ENCODE measurements at regions not wholly inside any gene's neighbourhood (a gene's known extent, or its start where the extent isn't known, plus 50 kb on each side); places are given as distances from the start of the nearest gene placed in this dataset.

DNA sequence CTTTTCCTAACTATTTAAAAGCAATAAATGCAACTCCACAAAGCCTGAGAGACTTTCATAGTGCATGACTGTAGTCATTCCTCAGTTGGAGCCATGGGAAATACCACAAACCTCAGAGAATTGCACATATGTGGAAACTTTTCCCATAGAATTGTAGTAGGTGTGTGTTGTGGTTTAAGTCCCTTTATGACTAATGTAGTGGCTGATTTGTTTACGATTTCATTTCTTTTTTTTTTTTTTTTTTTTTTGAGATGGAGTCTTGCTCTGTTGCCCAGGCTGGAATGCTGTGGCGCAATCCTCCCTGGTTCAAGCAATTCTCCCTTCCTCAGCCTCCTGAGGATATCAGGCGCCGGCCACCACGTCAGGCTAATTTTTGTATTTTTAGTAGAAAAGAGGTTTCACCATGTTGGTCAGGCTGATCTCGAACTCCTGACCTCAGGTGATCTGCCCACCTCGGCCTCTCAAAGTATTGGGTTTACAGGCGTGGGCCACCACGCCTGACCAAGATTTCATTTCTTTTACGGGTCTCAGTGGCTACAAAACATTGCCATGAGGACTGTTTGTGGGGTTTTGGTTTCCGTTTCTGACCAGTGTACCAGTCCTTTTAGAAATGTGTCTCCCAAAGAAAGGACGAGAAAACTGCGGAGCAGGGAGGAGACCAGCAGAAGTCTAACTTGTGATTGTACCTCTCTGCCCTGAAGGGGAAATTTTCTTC lies 212.1 kb upstream of the MARCKS start:
- DNase-seq (ENCODE audit: low spot score): no peak

DNA sequence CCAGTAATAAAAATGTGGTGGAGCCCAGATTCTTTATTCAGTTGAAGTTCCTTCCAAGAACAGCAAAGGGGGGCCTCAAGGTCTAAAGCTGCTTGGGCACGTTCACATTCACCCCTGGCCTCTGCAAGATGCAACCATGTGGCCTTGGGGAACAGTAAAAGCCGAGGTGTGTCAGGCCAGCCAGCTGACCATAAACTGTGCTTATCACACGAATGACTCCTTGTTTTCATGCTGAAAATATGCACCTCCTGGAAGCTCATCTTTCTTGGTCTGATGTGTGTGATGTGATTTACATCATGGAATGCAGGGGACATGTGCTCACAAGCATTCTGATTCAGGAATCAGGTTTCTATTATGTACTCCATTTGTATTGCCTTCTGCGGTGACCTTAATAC lies 211.6 kb upstream of the MARCKS start:
- no peak for DNase-seq (ENCODE audit: low spot score)

DNA sequence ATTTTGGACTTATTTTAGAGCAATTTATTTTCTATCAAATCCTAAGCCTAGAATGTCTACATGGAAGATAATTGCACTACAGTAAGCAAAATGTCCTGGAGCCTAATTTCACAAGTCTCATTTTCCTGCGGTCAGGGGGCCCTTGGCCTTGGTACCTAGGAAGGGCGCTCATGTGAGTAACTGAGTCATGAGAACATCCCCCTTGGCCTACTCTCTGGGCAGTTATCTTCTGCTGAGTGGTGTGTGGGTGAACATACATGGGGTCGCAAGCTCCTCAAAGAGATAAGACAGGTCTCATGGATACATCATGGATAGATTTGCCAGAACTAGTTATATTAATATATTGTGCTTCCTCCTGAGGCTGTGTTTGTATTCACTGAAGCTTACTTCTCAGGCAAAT lies 211.2 kb upstream of the MARCKS start:
- no peak for DNase-seq (ENCODE audit: low spot score)

DNA sequence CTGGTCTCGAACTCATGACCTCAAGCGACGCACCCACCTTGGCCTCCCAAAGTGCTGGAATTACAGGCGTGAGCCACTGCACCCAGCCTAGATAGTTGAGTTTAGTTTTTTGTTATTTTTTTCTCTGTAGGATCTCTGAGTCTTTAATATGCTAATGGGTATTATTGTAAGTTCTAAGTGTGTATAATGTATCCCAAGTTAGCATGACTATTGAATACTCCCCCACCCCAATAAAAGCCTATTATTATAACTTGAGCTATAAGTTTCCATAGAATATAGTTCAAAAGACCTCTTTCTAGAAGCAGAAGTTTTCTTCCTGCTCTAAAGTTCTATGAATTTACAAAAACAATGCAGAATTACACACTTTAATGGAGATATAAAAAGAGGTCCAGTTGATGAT lies 210.4 kb upstream of the MARCKS start:
- no peak for DNase-seq (ENCODE audit: low spot score)

DNA sequence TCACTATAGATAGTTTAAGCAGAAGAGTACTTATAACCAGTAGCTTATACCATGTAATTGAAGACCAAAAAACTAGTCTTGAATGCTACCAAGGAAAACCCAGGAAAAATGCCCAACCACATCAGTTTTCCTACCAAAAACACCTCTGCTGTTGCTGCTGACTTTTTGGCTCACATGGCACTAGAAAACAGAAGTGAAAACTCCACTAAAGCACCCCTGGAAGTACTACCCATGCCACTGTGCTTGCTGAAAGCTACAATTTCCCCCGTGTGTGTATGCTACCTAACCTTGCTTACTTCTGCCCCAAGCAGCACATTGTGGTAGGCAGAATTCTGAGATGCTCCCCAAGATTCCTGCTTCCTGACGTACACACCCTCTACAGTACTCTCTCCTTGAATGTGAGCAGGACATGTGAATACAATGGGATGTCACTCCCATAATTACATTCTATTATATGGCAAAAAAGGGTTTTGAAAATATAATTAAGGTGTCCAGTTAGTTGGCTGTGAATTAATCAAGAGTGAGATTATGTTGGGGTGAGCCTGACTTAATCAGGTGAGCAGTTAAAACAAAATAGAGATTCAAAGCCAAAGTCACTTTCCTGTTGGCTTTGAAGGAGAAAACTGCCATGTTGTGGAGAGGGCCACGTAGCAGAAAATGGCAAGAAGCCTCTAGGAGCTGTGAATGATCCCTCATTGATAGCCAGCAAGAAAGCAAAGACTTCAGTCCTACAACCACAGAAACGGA lies 209.8 kb upstream of the MARCKS start:
- DNase-seq (ENCODE audit: low spot score): no peak

DNA sequence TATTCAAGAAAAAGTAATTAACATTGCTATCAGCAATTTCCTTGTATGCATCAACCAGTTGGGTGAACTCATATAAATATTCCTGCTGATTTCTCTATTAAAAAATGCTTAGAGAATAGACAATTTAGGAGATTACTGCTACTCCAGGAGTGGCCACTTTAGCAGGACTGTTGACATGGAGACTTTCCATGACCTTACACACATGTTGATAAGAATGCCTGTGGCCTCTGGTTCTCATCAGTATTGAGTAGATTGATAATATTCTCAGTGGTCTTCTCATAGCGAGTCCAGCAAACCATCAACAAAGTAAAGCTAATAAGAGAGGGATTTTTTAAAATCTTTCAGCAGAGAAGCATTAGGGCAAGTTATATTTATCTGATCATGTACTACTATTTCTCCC lies 208.4 kb upstream of the MARCKS start:
- no peak for DNase-seq (ENCODE audit: low spot score)

DNA sequence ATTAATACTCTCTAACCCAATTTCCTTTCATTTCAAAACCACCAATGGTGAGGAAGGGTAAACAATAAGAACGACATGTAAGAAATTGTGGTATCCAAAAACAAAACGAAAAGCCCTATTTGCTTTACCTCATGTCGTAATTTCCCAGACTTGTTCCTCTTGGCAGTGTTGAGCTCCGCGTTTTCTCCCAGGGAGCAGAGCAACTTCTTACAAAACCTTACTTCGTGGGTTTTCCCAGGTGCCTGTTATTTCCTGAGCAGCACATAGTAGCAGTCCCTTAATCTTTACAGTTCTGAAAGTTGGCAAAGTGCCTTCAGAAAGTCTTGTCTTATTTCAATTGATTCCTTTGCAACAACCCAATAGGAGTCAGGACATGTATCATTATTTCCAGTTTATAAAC lies 207.9 kb upstream of the MARCKS start:
- DNase-seq (ENCODE audit: low spot score): no peak

DNA sequence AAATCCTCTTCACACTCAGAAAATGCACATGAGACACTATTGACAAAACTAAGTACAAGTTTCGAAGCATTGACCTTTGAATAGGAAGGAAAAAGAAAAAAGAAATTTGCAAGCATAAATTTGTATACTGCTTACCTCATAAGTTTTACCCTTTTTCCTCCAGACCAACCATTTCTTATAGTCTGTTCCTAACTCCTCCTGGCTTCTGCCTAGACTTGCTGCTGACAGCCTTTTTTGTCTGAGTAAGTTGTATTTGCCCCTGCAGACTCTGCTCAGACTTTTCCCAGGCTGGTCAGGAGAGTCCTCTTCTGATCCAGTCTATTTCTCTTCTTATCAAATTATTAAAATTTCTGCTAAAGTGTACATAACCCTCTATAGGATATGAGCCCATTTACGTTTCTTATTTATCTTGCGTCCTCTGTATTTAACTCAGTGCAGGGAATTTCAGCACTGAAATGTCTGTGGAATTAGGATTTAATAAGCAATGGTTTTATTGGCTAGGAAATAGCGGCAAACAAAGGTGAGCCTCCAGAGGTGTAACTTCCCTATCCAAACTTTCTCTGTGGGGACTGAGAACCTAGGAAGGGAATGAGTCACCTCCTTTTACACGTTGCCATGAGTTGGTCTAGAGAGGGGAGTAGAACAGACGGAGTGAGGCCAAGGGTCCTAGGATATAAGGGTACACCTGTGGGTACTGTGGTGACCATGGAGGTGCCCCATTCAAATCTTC lies 207.1 kb upstream of the MARCKS start:
- no peak for DNase-seq (ENCODE audit: low spot score)

DNA sequence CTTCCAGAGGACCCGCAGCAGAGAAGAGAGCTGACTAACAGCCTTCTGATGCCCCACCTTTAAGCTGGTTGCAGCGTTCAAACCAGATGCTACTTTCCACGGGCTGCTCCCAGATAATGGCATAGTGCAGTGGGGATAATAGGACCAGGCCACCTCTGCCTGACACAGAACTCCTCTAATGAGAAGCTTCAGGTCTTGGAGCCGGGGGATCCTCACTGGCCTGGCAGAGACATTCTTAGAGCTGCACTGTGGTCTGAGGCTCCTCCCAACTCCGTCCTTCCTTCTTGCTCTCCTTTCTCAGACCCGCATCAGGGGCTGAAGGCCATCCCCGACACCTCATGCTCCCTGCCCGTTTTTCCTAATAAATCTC lies 206.6 kb upstream of the MARCKS start:
- peak; percentile 36 for DNase-seq (ENCODE audit: low spot score)

DNA sequence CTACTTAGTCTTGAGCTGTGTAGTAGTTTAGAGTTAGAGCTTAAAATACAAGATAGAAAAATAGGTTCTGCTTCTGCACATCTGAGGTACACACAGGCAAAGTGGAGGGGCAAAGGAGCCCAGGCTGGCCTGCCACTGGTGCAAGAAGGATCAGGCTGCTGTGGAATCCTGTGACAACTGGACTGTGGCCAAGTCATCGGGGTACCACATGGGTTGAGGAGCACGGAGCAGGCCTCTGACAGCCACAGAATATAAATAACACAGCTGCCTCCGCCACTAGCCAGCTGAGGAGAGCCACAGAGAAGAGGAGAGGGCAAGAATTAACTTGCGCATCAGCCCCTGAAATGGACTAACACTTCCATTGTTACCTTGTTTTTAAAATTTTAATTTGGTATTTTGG lies 206.0 kb upstream of the MARCKS start:
- peak; percentile 82 for DNase-seq (ENCODE audit: low spot score)

DNA sequence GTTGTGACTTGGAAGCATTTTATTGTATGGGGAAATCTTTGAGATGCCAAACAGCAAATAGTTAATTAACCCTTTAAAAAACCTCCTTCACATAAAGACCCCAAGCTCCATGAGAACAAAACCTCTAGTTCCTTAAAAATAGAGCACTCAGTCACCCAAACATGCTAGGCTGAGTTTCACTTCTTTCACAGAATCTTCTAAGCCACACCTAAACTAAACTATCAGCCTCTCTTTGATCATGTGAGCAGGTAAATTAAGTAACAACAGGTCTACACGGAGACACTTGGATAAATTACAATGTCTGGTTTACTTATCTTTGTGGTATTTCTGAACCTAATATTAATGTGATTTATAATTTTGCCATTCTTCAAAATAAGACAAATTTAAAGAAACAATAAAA lies 205.2 kb upstream of the MARCKS start:
- DNase-seq (ENCODE audit: low spot score): no peak

DNA sequence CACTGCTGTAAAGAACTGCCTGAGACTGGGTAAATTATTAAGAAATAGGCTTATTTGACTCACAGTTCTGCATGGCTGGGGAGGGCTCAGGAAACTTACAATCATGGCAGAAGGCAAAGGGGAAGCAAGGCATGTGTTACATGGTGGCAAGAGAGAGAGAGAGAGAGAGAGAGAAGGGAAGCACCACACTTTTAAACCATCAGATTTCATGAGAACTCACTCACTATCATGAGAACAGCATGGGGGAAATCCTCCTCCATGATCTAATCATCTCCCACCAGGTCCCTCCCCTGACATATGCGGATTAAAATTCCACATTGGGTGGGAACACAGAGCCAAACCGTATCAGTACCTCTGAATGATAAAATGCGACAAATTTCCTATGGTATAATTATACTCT lies 203.9 kb upstream of the MARCKS start:
- DNase-seq (ENCODE audit: low spot score): no peak

DNA sequence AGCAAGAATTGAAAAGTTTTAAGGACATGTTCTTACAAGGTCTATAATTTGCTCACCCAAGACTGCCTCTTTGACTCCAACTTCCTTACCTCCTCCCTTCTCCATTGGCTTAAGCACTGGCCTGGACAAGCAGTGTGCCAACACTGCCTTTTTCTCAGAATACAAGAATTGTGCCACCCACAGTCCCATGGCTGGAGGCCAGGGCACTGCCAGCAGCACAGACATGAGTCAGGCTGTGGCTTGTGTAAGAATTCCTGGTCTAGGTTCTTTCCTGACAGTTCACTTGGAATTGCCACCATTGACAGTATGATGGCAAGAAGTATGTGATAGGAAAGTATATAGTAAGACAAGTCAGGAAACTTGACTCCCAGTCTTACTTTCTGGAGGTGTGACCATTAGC lies 202.7 kb upstream of the MARCKS start:
- DNase-seq (ENCODE audit: low spot score): peak; percentile 83

DNA sequence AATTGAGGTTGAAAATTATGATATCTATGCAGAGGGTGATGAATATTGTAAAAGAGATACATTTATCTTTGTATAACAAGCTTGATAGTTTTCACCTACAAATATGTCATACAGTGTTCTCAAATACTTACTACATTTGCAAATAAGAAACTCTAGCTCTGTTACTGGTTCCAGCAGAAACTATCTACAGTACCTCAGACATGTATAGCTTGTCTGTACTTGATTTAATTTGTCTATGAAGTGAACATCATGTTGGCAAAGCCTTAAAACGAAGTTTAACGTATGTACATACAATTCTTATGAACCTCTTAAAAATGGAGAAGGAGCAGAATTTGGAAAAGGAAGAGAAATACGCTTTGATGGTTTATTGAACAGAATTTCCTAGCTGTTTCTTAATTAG lies 201.4 kb upstream of the MARCKS start:
- DNase-seq (ENCODE audit: low spot score): no peak

DNA sequence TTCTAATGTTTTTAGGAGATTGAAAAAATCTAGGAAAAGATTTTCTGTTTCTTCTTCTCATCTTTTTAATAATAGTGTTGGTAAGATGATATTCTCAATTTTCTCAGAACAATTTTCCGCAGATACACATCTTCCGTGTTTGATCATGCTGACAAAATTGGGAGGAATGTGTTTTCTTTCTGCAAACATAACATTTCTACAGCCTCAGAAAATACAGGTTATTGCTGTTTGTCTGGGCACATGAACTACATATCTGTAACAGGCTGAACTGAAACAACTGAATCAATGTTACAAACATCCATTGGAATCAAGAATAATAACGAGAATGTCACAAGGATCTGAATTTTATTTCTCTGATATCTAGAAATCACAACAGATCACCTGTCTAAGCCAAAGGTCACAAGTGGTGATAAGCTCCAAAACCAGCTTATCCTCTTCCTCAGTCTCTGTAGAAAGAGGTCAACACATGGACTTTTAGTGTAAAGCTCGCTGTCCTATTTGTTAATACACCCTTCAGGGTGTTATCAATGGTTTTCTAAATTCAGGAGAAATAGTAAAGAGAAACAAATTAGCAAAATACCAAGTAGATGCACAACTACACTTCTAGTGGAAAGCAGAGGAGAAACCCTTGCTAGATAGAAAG lies 197.3 kb upstream of the MARCKS start:
- DNase-seq (ENCODE audit: low spot score): no peak

DNA sequence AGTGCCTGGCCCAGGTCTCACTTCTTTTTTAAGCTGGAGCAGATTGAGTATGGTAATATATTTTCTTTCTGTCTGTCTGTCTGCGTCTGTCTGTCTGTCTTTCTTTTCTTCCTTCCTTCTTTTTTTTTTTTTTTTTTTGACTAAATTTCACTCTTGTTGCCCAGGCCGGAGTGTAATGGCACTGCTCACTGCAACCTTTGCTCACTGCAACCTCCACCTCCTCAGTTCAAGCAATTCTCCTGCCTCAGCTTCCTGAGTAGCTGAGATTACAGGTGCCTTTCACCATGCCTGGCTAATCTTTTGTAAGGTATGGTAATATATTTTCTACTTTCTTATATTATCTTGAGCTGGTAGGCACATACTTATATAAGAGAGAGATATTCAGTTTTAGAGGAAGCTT lies 196.3 kb upstream of the MARCKS start:
- no peak for DNase-seq (ENCODE audit: low spot score)

DNA sequence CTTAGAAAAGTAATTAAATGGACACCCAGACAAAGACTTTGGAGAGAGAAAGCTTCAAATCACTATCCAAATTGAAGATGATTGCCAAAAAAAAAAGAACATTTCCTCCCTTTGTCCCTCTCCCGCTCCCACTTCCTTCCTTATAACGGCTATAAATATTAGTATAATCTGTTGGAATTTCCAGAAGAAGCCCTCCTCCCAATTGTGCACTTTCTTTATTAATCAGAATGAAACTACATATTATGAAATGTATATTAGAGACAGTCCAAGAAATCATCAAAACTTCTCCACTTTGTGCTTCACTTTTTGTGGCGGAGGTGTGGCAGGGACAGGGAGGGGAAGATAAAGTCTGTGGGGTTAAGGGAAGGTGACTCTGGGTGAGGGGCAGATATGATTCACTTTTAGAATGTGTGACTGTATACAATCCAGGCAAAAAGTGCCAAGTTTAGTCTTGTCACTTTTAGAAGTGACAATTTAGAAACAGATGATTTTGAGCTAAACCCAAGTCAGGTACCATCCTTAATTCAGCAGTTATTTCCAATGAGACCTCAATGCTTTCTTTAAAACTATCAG lies 195.0 kb upstream of the MARCKS start:
- DNase-seq (ENCODE audit: low spot score): no peak

DNA sequence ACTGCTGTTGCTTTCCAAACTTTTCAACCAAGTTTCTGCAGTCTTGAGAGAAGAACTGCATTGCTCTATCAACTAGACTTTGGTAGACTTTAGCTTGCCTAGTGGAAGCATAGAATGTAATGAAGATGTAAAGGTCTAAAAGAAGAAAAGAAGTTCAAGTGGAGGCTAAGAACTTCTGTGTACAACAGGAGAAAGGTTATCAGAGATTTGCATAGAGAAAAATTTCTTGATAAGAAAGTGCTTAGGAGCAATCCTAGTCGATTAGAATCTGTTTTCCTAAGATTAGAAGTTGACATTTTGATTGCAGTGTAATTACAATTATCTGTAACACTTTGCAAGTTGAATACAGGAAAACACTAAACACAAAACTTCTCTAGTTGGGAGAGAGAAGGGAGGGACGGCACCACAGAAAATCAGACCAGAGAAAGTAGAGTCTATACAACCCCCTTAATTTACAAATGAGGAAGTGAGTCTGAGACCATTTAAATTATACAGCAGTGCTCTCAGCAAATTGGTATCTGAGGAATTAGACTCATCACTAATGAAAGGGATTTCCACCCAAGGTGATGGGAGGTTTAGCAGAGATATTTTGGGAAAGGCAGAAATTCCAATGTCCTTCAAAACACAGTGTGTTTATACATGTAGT lies 194.3 kb upstream of the MARCKS start:
- DNase-seq (ENCODE audit: low spot score): no peak

DNA sequence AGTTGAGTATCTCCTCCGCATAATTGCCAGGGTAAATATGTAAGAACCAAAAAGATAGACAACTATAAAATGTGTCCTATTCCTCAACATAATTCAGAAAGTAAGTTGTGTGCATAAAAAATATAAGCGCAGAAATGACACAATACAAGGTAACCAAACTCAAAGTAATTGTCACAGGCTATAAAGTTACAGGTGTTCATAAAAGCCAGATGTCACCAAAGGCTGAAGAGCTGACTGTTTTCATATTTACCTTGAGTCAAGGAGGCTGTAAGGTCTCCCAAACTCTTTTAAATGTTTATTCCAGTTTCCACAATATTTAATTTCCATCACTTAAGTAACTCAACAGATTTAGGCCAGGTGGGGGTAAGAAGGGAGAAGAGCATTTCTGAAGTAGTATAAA lies 192.2 kb upstream of the MARCKS start:
- no peak for DNase-seq (ENCODE audit: low spot score)

DNA sequence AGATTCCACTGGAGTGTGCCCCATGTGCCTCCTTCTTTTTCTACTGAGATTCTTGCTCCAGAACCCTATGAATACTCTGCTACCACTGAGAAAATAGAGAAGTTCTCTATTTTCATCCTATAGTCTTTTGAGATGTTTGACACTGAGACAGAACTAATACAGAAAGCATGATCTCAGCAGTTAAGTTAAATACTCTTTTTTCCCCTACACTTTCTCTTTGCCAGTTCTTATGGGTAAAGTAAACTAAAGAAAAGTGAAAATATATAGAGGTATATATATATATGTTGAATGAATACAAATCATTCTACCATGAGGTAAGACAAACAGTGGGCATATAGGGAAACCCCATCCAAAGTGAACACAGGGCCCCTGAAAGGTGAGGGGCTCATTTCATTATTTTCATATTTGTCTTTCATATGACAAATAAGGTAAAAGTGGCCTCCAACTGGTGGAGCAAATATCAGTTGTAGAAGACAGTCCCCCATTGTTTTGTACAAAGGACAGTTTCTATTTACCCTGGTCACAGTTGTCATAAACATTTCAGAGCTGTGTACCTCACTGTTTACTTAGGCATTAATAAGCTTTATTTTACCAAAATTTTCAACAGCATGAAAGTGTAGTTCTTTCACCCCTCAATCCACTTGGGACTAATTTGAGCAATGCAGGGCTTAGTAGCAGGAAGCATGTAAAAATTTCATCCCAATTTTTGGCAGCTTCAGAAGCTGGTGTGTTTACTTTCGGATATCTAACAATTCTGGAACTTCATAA lies 188.3 kb upstream of the MARCKS start:
- DNase-seq (ENCODE audit: low spot score): no peak

DNA sequence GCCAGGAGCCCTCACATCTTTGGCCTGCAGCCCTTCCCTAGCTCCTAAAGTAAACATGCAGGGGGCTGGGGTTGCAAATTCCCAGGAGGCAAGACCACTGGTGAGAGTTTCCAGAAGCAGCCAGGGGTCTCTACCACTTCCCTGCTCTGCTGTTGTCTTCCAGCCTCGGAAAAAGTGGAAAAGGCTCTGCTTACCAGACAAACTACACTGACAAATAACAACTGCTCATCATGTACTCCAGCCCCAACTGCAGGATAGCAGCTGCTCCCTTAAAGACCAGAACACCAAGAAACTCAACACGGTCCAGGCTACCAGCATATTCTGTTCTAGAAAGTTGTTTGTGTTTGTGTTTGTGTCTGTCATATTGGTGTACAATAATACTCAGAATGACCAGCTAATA lies 187.5 kb upstream of the MARCKS start:
- no peak for DNase-seq (ENCODE audit: low spot score)
